Astrocyte (in vitro differentiated cells and primary cell): ENCODE measurements at regions not wholly inside any gene's neighbourhood (a gene's known extent, or its start where the extent isn't known, plus 50 kb on each side); places are given as distances from the start of the nearest gene placed in this dataset.

ENCODE experiments used
- EZH2 ChIP-seq: IDR thresholded peaks from 2 replicates; pipeline ENCODE4 v1.6.1; 2012; ENCODE audit warnings: mild to moderate bottlenecking, low read length, inconsistent platforms; ENCODE audit not compliant: insufficient read depth
- TF ChIP-seq, protein P1 (sequence below): IDR thresholded peaks from 2 replicates; pipeline ENCODE4 v1.5.1; 2011; ENCODE audit warnings: low read depth, mild to moderate bottlenecking, inconsistent platforms, low read length, moderate library complexity; ENCODE audit not compliant: insufficient read depth

DNA sequence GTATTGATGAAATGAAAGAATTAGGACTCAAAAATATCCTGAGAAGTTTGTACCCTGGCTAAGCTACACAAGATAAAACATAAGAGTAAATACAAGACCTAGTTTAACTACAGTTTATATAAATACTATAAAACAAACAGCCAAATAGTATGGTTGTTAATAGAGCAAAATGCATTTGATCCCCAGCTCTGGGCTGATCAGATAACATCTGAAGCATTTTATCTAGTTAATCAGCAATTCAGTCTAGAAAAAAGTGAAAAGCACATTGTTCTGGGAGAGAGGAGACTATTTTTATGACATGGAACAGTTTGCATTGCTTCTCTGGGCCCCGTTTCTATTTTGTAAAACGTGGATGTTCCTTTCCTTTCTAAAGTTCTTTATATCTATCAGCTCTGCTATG lies 139.6 kb upstream of the RORB start:
- TF ChIP-seq, protein P1, sequence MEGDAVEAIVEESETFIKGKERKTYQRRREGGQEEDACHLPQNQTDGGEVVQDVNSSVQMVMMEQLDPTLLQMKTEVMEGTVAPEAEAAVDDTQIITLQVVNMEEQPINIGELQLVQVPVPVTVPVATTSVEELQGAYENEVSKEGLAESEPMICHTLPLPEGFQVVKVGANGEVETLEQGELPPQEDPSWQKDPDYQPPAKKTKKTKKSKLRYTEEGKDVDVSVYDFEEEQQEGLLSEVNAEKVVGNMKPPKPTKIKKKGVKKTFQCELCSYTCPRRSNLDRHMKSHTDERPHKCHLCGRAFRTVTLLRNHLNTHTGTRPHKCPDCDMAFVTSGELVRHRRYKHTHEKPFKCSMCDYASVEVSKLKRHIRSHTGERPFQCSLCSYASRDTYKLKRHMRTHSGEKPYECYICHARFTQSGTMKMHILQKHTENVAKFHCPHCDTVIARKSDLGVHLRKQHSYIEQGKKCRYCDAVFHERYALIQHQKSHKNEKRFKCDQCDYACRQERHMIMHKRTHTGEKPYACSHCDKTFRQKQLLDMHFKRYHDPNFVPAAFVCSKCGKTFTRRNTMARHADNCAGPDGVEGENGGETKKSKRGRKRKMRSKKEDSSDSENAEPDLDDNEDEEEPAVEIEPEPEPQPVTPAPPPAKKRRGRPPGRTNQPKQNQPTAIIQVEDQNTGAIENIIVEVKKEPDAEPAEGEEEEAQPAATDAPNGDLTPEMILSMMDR, result no peak
- TF ChIP-seq EZH2, result no peak
